H4 (cell line): ENCODE measurements at regions not wholly inside any gene's neighbourhood (a gene's known extent, or its start where the extent isn't known, plus 50 kb on each side); places are given as distances from the start of the nearest gene placed in this dataset.
A peak's percentile ranks its signal among the peaks of the same experiment; 100 is the strongest.
"Not testable (repeated sequence)": the region's sequence is repeated elsewhere in the genome, so short reads cannot be mapped to it uniquely, and the experiment has no call there.

Source experiments
- DNase-seq: peaks from one replicate; pipeline ENCODE4 v3.0.0-alpha.2; 2015; ENCODE audit warnings: low spot score

GRCh38 chrX:45485719-45486118, 285.0 kb upstream of the DIPK2B start:
- DNase-seq: no peak

GRCh38 chrX:45479835-45480422, 279.3 kb upstream of the DIPK2B start:
- peak; percentile 89 for DNase-seq

- DNase-seq: peak; percentile 95
Measured at GRCh38 chrX:45479196-45479834, 278.6 kb upstream of the DIPK2B start.

GRCh38 chrX:45472968-45473367, 272.3 kb upstream of the DIPK2B start:
- DNase-seq: no peak

- DNase-seq: not testable (repeated sequence)
Measured at GRCh38 chrX:45467537-45467936, 266.9 kb upstream of the DIPK2B start.

GRCh38 chrX:45455732-45456131, 255.1 kb upstream of the DIPK2B start:
- not testable (repeated sequence) for DNase-seq

GRCh38 chrX:45454290-45454689, 253.6 kb upstream of the DIPK2B start:
- no peak for DNase-seq

- DNase-seq: no peak
Measured at GRCh38 chrX:45449982-45450381, 249.3 kb upstream of the DIPK2B start.

GRCh38 chrX:45447995-45448394, 247.3 kb upstream of the DIPK2B start:
- no peak for DNase-seq

GRCh38 chrX:45447331-45447730, 246.7 kb upstream of the DIPK2B start:
- no peak for DNase-seq

GRCh38 chrX:45445745-45446412, 245.2 kb upstream of the DIPK2B start:
- peak; percentile 51 for DNase-seq

GRCh38 chrX:45437186-45437585, 236.5 kb upstream of the DIPK2B start:
- DNase-seq: no peak

GRCh38 chrX:45435481-45435880, 234.8 kb upstream of the DIPK2B start:
- no peak for DNase-seq

- no peak for DNase-seq
Measured at GRCh38 chrX:45434231-45434630, 233.6 kb upstream of the DIPK2B start.

GRCh38 chrX:45428831-45429230, 228.2 kb upstream of the DIPK2B start:
- no peak for DNase-seq

- DNase-seq: no peak
Measured at GRCh38 chrX:45424326-45424725, 223.7 kb upstream of the DIPK2B start.

- no peak for DNase-seq
Measured at GRCh38 chrX:45422216-45422925, 221.7 kb upstream of the DIPK2B start.

GRCh38 chrX:45421806-45422205, 221.1 kb upstream of the DIPK2B start:
- no peak for DNase-seq

GRCh38 chrX:45404206-45404605, 203.5 kb upstream of the DIPK2B start:
- DNase-seq: no peak

- DNase-seq: no peak
Measured at GRCh38 chrX:45401923-45402322, 201.2 kb upstream of the DIPK2B start.

GRCh38 chrX:45400951-45401725, 200.5 kb upstream of the DIPK2B start:
- not testable (repeated sequence) for DNase-seq
